22Rv1 (cell line): ENCODE measurements at regions not wholly inside any gene's neighbourhood (a gene's known extent, or its start where the extent isn't known, plus 50 kb on each side); places are given as distances from the start of the nearest gene placed in this dataset.

Experiments
- H3K27ac ChIP-seq: fragments of 450-650 bp; 2 replicates; pipeline ENCODE4 v1.5.1; 2017
- ZFX ChIP-seq: fragments of 450-650 bp; IDR thresholded peaks from 2 replicates; pipeline ENCODE4 v1.6.1; 2017; ENCODE audit warnings: antibody characterized with exemption, borderline replicate concordance
- TF ChIP-seq, protein P1 (sequence below): fragments of 450-650 bp; IDR thresholded peaks from 2 replicates; pipeline ENCODE4 v1.5.1; 2017; ENCODE audit warnings: mild to moderate bottlenecking

GRCh38 chr13:76775088-76775740, 111.0 kb downstream of the KCTD12 start:
- H3K27ac ChIP-seq, result no peak overlapping the region
- TF ChIP-seq, protein P1, sequence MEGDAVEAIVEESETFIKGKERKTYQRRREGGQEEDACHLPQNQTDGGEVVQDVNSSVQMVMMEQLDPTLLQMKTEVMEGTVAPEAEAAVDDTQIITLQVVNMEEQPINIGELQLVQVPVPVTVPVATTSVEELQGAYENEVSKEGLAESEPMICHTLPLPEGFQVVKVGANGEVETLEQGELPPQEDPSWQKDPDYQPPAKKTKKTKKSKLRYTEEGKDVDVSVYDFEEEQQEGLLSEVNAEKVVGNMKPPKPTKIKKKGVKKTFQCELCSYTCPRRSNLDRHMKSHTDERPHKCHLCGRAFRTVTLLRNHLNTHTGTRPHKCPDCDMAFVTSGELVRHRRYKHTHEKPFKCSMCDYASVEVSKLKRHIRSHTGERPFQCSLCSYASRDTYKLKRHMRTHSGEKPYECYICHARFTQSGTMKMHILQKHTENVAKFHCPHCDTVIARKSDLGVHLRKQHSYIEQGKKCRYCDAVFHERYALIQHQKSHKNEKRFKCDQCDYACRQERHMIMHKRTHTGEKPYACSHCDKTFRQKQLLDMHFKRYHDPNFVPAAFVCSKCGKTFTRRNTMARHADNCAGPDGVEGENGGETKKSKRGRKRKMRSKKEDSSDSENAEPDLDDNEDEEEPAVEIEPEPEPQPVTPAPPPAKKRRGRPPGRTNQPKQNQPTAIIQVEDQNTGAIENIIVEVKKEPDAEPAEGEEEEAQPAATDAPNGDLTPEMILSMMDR, result no peak
- no peak for TF ChIP-seq ZFX

DNA sequence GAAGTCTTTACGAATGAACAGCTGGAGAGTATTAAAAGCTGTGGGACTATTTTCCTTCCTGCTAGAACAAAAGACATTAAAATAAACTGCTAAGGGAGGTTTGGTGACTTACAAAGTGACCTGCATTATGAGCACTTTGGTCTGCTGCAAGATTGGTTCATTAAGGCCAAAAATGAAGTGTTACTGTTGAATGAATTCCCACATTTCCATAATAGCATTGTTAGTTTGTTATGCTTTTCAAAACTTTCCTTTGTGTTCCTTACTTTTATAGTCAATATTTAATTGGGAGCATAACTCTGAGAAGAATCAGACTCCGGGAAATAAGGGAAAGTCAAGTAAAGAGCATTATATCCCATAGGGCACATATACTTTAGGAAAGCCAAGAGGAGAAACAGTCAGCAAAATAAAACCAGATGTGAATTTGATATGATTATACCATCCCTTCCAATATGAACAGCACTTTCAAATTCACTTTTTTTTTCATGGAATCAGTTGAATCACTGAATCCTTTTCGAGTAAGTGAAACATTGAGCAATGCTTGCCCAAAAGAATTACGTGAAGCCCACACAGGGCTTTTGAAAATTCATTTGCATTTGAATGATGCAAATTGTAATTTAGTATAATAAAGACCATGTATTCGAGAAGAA, 112.6 kb downstream of the KCTD12 start:
- no peak overlapping the region for H3K27ac ChIP-seq
- TF ChIP-seq ZFX, result no peak
- TF ChIP-seq, protein P1, result no peak

DNA sequence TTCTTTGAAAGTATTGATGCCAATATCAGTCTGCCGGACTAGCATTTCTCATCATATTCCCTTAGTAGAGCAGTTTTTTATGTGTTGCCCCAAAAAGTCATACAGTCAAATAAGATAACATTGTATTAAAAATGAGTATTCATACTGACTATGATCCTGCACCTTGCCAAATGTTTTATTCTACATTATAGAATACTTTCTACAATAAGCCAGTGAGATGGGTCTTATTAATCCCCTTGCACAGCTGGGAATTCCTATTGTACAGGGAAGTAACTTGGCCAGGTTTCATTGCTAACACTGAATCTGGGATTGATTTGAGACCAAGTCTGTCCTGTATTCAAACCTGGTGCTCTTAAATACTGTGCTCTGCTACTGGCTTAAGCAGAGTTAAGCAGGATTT, 114.0 kb downstream of the KCTD12 start:
- no peak overlapping the region for H3K27ac ChIP-seq
- TF ChIP-seq, protein P1, result no peak
- TF ChIP-seq ZFX, result no peak

- no peak for TF ChIP-seq ZFX
- TF ChIP-seq, protein P1, result no peak
- no peak overlapping the region for H3K27ac ChIP-seq
Measured at GRCh38 chr13:76769271-76769791, 116.9 kb downstream of the KCTD12 start.

DNA sequence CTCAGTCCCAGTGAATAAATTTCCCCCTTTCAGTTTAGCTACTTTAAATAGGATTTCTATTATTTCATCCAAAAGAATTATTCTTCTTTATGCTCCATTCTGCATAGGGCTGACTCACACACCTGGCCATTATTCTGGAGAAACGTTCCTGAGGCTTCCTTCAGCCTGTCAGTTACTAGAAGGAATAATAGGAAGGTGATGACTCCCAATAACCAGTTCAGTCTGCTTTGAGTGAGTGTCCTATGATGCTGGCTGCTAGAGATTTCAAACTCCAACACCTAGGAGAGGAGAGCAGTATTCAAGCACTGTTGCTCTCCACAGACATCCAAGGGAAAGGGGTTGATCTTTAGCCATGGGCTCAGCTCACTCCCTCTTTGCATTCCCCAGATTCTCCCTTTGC, 117.8 kb downstream of the KCTD12 start:
- TF ChIP-seq, protein P1, result no peak
- TF ChIP-seq ZFX, result no peak
- H3K27ac ChIP-seq, result no peak overlapping the region

DNA sequence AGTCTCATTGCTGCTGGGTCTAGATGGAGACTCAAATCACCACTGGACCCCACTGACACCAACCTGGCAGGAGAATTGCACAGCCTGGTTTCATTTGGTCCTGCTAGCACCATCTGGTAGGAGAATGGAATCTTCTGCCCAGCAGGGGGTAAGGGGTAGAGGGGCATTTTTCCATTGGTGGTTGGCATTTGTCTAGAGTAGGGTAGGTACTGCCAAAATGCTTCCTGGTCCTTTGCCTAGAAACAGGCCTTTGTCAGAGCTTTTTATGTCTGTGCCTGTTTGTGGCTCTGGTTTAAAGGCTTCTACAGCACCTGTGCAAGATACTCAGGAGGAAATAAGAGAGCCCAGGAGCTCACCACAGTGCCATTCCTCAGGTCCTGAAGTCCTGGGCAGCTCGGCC, 121.3 kb downstream of the KCTD12 start:
- TF ChIP-seq, protein P1, result no peak
- TF ChIP-seq ZFX, result no peak
- no peak overlapping the region for H3K27ac ChIP-seq

GRCh38 chr13:76764429-76764828, 121.8 kb downstream of the KCTD12 start:
- TF ChIP-seq, protein P1, result no peak
- TF ChIP-seq ZFX, result no peak
- no peak overlapping the region for H3K27ac ChIP-seq
